ENCODE measurements at regions not wholly inside any gene's neighbourhood (a gene's known extent, or its start where the extent isn't known, plus 50 kb on each side); places are given as distances from the start of the nearest gene placed in this dataset.

DNA sequence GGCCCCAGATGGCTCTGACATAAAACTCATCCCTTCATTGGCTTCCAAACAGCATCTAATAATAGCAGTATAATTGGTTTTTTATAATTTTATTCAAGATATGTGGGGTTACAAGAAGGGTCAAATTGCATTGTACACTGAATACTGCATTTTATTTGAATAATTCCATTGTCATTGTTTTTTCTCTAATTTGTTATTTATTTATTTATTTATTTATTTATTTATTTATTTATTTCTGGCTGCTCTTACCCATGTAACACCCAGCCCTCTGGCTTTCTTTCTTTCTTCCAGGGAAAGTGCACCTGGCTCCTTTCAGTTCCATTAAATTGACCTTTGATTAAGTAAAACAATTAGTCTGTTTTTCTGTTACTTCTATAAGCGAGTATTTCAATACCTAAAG lies 210.1 kb downstream of the CDH9 start:
- DNase-seq (ENCODE audit: low spot score): no peak

DNA sequence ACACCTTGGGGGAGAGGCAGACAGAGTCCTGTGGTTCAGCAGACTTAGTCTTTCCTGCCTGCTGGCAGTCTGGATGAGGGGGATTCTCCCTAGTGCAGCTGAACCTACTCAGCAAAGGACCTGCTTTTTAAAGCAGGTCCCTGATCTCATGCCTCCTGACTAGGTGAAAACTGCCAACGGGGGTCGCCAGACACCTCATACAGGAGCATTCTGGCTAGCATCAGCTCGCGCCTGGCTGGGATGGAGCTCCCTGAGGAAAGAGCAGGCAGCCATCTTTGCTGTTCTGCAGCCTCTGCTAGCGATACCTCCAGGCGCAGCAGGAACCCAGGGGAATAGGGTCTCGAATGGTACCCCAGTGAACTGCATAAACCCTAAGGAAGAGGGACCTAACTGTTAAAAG lies 225.2 kb downstream of the CDH9 start:
- DNase-seq (ENCODE audit: low spot score): no peak

- DNase-seq (ENCODE audit: low spot score): no peak
These were observed 225.7 kb downstream of the CDH9 start for GRCh38 chr5:26812714-26813113.

DNA sequence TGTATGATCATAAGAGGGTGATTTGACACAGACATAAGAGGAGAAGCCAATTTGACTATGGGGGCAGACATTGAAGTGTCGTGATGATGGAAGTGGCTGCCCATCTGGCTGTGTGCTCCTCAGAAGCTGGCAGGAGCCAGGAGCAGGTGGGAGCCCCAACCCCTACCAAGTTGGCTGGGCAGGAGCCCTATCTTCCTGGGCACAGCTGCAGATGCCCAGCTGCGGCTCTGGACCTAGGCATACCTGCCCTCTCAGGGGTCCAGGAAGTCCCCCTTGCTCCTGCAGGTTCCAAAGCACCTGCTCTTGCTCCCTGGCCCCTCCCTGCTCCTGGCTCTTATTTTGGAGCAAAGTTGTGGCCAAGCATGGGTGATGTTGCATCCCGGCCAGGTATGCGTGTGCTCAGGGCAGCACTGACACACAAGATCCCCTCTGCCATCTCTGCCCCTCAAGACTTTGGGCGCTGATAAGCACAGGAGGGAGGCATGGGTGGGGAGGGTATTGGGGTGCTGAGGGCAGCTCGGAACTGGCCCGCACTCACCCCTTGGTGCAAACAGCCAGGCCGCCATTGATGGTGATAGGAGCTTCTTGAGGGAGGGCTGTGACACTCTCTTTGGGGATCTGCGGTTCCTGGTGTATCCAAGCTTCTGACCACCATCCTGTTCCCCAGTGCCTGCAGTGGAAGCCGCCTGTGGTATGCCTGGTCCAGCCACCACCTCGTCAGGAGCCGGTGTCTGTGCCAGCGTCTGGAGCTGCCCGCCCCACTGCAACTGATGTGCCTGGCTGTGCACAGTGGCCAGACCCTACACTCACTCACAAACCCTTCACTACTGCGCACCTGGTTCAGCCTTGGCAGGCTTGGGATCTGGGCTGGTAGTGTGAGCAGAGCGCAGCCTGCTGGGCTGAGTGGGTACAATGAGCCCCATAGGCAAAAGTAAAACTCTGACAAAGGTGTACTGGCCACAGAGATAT lies 230.9 kb downstream of the CDH9 start:
- DNase-seq (ENCODE audit: low spot score): no peak

DNA sequence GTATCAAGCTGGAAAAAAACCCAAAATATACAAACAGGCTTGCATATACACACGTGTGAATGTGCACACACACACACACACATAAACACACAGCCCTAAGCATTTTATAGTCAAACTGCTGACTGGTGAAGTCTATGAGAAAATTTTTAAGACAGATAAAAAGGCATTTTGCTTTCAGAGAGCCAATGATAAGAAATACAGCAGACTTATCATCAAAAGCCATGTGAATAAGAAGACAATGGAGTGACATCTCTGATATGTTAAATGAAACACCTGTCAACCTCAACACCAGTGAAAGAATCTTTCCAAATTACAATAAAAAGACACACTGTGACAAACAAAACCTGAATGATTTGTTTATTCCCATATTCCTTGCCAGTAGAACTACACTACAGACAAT lies 233.3 kb downstream of the CDH9 start:
- no peak for DNase-seq (ENCODE audit: low spot score)

GRCh38 chr5:26802944-26803343 lies 235.4 kb downstream of the CDH9 start:
- no peak for DNase-seq (ENCODE audit: low spot score)

- DNase-seq (ENCODE audit: low spot score): no peak
These were observed 247.0 kb downstream of the CDH9 start for GRCh38 chr5:26791433-26791832.

- no peak for DNase-seq (ENCODE audit: low spot score)
These were observed 247.4 kb downstream of the CDH9 start for GRCh38 chr5:26791021-26791420.

- DNase-seq (ENCODE audit: low spot score): no peak
These were observed 275.2 kb downstream of the CDH9 start for GRCh38 chr5:26763215-26763614.

DNA sequence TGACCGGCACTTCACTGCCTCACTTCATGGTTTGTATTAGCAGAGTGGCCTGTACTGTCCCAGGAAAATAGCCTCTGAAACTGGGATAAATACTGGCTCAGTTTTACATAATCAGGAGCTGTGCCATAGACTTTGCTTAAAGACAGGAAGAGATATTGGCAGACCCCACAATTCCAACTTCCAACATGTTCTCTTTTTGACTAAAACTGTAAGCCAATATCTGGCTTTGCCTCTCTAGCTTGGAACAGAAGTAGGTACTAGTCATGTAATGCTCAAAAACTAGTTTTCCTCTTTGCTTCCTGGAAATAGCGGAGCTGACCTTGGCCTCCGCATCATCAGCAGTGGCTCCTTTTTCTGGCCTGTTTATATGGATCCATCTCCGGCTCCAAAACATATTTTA lies 276.9 kb downstream of the CDH9 start:
- DNase-seq (ENCODE audit: low spot score): no peak

DNA sequence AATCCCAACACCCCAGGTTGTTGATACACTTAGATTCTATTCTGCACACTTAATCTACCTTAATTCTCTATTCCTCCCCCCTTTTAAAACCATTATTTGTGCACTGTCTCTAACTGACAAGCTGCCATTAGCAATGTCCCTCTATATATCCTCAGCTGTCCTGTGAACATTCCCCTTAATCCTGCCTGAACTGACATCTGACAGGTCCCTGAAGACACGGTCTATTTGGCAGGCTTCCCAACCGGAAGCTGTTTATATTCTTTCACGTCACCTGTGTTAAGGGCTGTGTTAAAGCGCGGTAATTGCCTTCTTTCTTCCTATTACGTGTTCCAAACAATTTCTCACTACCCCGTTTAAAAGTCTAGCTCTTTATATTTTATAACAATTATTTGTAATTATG lies 277.3 kb downstream of the CDH9 start:
- DNase-seq (ENCODE audit: low spot score): no peak

DNA sequence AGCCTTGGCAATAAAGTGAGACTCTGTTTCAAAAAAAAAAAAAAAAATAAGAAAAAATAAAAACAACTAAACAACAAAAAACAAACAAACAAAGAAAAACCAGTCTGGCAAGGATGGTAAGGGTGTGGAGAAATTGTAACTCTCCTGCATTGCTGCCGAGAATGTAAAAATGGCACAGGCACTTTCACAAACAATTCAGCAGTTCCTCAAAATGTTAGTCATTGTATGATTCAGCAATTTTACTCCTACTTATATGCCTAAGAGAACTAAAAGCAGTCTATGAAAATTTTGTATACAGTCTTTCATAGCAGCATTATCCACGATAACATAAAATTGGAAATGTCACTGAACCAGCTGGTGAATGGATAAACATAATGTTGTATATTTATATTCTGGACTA lies 280.4 kb downstream of the CDH9 start:
- no peak for DNase-seq (ENCODE audit: low spot score)

DNA sequence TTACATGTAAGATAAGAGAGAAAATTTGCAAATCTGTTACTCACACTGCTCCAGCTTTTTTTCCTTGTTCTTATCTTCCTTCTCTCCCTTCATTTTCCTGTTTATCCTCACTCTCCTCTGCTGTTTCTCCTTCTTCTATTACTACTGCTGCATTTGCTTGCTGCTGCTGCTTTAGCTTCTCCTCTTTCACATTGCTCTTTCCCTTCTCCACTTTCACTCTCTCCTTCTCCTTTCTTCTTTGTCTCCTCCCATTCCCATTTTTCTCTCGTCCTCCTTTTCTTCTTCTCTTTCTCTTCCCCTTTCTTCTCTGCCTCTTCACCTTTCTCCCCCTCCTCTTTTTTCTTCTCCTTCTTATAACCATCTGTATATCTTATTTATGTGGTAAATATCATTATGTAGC lies 288.6 kb downstream of the CDH9 start:
- DNase-seq (ENCODE audit: low spot score): no peak

GRCh38 chr5:26740182-26740581 lies 298.2 kb downstream of the CDH9 start:
- no peak for DNase-seq (ENCODE audit: low spot score)

GRCh38 chr5:26737348-26738265 lies 300.8 kb downstream of the CDH9 start:
- no peak for DNase-seq (ENCODE audit: low spot score)

- no peak for DNase-seq (ENCODE audit: low spot score)
These were observed 310.5 kb downstream of the CDH9 start for GRCh38 chr5:26727916-26728315.

GRCh38 chr5:26719803-26720202 lies 318.6 kb downstream of the CDH9 start:
- no peak for DNase-seq (ENCODE audit: low spot score)

GRCh38 chr5:26700759-26701384 lies 337.5 kb downstream of the CDH9 start:
- peak; percentile 16 for DNase-seq (ENCODE audit: low spot score)

- DNase-seq (ENCODE audit: low spot score): no peak
These were observed 345.4 kb downstream of the CDH9 start for GRCh38 chr5:26692952-26693351.

DNA sequence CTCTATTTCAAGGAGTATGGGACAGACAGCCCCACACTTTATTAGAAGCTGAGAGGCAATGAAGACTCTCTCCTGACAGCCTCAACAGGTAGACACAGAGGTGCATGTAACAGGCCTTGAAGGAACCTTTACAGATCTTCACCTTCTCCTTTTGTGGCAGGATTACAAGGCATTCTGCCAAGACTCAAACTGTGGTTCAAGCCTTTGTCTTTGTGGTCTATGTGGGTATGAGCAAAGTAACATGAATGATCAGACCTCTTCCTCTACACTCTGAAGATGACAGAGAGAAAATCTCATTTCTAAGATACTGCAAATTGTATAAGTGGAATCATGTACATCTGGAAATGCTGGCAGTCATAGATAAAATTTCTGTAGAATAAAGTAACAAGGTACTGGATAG lies 346.9 kb downstream of the CDH9 start:
- DNase-seq (ENCODE audit: low spot score): no peak

GRCh38 chr5:26690511-26690910 lies 347.9 kb downstream of the CDH9 start:
- DNase-seq (ENCODE audit: low spot score): no peak

DNA sequence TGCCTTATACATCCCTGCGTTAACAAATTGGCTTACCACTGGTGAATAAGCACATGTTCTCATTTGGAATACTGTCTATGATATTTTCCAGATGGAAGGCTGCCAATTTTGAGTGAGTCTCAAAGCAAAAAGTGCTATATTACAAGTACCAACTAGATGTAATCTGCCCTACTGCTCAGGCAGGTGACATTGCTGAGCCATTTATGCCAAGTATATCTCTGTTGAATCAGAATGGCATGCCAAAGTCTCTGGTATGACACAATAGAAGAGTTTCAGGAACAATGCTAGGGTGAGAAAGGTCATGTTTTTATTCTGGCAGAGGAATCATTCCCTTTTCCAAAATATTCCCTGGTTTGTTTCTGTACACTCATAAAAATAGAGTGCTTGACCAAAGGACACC lies 356.5 kb downstream of the CDH9 start:
- no peak for DNase-seq (ENCODE audit: low spot score)

DNA sequence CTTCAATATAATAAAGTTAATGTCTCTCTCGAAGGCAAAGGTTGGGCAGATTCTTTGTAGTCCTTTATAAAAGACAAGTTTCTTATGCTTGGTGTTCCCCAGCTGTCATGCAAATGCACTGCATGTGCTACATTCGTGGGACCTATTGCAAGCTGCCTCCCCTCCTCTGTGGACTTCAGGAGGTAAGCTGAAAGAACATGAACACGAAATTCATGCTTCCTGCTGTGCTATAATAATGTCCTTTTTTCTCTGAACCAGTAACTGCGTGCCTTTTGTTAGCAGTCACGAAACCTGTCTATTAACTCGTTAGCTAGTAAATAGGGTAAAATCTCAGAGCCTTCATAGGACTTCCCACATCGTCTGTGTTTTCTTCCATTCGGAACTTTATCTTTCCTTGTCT lies 363.5 kb downstream of the CDH9 start:
- DNase-seq (ENCODE audit: low spot score): no peak
